ENCODE measurements at regions not wholly inside any gene's neighbourhood (a gene's known extent, or its start where the extent isn't known, plus 50 kb on each side); places are given as distances from the start of the nearest gene placed in this dataset.

GRCh38 chr4:100591161-100591876 is 73.5 kb upstream of the EMCN start:
- TF ChIP-seq CTCF (IDR thresholded peaks at IDR 0.05; ENCODE audit: poor library complexity) (no peak), EZH2phosphoT487 (IDR thresholded peaks at IDR 0.05; ENCODE audit: low read depth, severe bottlenecking, unreplicated experiment) (no peak), EZH2 (IDR thresholded peaks at IDR 0.05; ENCODE audit: borderline replicate concordance) (no peak)
